A673 (cell line): ENCODE measurements at regions not wholly inside any gene's neighbourhood (a gene's known extent, or its start where the extent isn't known, plus 50 kb on each side); places are given as distances from the start of the nearest gene placed in this dataset.

Experiments used
- CTCF ChIP-seq: fragments of 300-800, 200-600 bp; sonication (generic); conservative IDR thresholded peaks from 2 replicates; pipeline ENCODE4 v1.5.1; 2017; ENCODE audit warnings: low read depth, mild to moderate bottlenecking, antibody characterized with exemption, low read length, moderate library complexity, mixed read lengths
- EZH2 ChIP-seq: fragments of 200-600 bp; sonication (generic); IDR thresholded peaks from 2 replicates; pipeline ENCODE4 v1.6.1; 2017; ENCODE audit warnings: borderline replicate concordance, low read depth, mild to moderate bottlenecking, mixed read lengths, antibody characterized with exemption, low read length; ENCODE audit not compliant: poor library complexity, severe bottlenecking

- TF ChIP-seq CTCF, result no peak
- TF ChIP-seq EZH2, result no peak
Observed at GRCh38 chr6:19734061-19734460, 103.1 kb upstream of the ID4 start.
